CD14-positive monocyte (primary cell): ENCODE measurements at regions not wholly inside any gene's neighbourhood (a gene's known extent, or its start where the extent isn't known, plus 50 kb on each side); places are given as distances from the start of the nearest gene placed in this dataset.

Experiments
- DNase-seq, 3 donors: peaks; one replicate each; pipeline ENCODE4 v3.0.0-alpha.2; 2011 to 2022
- H2AFZ ChIP-seq: 2 replicates; pipeline ENCODE4 v1.6.0; 2012; ENCODE audit warnings: mild to moderate bottlenecking, low read depth, low read length, inconsistent platforms; ENCODE audit not compliant: insufficient read depth, poor library complexity, severe bottlenecking
- H3K27ac ChIP-seq, 2 donors: 1 replicate in 1 of 2; 2 replicates in 1 of 2; pipeline ENCODE4 v1.5.1; 2012 to 2013; ENCODE audit warnings: low read length in 2 of 2, control low read depth in 1 of 2, inconsistent platforms in 1 of 2, low read depth in 1 of 2, mild to moderate bottlenecking in 1 of 2
- H3K27me3 ChIP-seq, 2 donors: one replicate each; pipeline versions ENCODE4 v1.6.0 to v1.6.1; 2011 to 2013; ENCODE audit warnings: low read length in 2 of 2; ENCODE audit not compliant: control insufficient read depth in 2 of 2, insufficient read depth in 2 of 2
- H3K36me3 ChIP-seq, 2 donors: replicated peaks in 1 of 2; 1 replicate in 1 of 2; 2 replicates in 1 of 2; pipeline versions ENCODE4 v1.5.1 to v1.6.1; 2012 to 2013; ENCODE audit warnings: low read length in 2 of 2, control low read depth in 1 of 2, inconsistent platforms in 1 of 2, mild to moderate bottlenecking in 1 of 2; ENCODE audit not compliant: insufficient read depth in 2 of 2, control insufficient read depth in 1 of 2
- H3K4me1 ChIP-seq, 2 donors: 1 replicate in 1 of 2; 2 replicates in 1 of 2; pipeline versions ENCODE4 v1.5.1 to v1.6.1; 2012 to 2013; ENCODE audit warnings: low read length in 2 of 2, control low read depth in 1 of 2, inconsistent platforms in 1 of 2, mild to moderate bottlenecking in 1 of 2, moderate library complexity in 1 of 2; ENCODE audit not compliant: insufficient read depth in 2 of 2, control insufficient read depth in 1 of 2
- H3K4me2 ChIP-seq: replicated peaks from 2 replicates; pipeline ENCODE3; 2012; ENCODE audit warnings: low read length, moderate library complexity, mild to moderate bottlenecking; ENCODE audit not compliant: poor library complexity, severe bottlenecking; ENCODE audit errors: extremely low read depth
- H3K4me3 ChIP-seq, 3 experiments: fragments of 200-600 bp in 1 of 3; sonication (generic) in 1 of 3; replicated peaks in 1 of 3; 1 replicate in 2 of 3; 2 replicates in 1 of 3; pipeline ENCODE4 v1.5.1; 2011 to 2013; ENCODE audit warnings: low read length in 3 of 3, mild to moderate bottlenecking in 3 of 3, control low read depth in 2 of 3, low read depth in 2 of 3, inconsistent platforms in 1 of 3, moderate library complexity in 1 of 3
- H3K79me2 ChIP-seq: 2 replicates; pipeline ENCODE4 v1.6.0; 2012; ENCODE audit warnings: mild to moderate bottlenecking, control low read depth, inconsistent platforms, low read length, moderate library complexity; ENCODE audit not compliant: insufficient read depth
- H3K9ac ChIP-seq: 2 replicates; pipeline ENCODE4 v1.6.0; 2017; ENCODE audit warnings: low read length, mild to moderate bottlenecking; ENCODE audit not compliant: insufficient read depth, poor library complexity, severe bottlenecking
- H3K9me3 ChIP-seq, 2 donors: replicated peaks in 1 of 2; 1 replicate in 1 of 2; 2 replicates in 1 of 2; pipeline versions ENCODE4 v1.5.1 to v1.6.1; 2012 to 2013; ENCODE audit warnings: low read length in 2 of 2, control low read depth in 1 of 2; ENCODE audit not compliant: control insufficient read depth in 1 of 2, insufficient read depth in 1 of 2
- H4K20me1 ChIP-seq: 2 replicates; pipeline ENCODE4 v1.6.0; 2012; ENCODE audit warnings: mild to moderate bottlenecking, low read length, control low read depth, moderate library complexity; ENCODE audit not compliant: insufficient read depth
- H3K27ac Mint-ChIP-seq, 7 donors: one replicate each; pipeline ENCODE4 v1.8.0; 2020; ENCODE audit warnings: mild to moderate bottlenecking in 7 of 7, mixed read lengths in 7 of 7, moderate library complexity in 6 of 7, inconsistent platforms in 2 of 7
- H3K27me3 Mint-ChIP-seq, 3 donors: one replicate each; pipeline ENCODE4 v1.8.0; 2021 to 2022; ENCODE audit warnings: low read depth in 3 of 3, mild to moderate bottlenecking in 3 of 3, mixed read lengths in 3 of 3, moderate library complexity in 3 of 3, inconsistent platforms in 1 of 3
- H3K36me3 Mint-ChIP-seq, 2 donors: one replicate each; pipeline ENCODE4 v1.8.0; 2020; ENCODE audit warnings: mixed read lengths in 2 of 2, inconsistent platforms in 1 of 2, mild to moderate bottlenecking in 1 of 2
- H3K4me1 Mint-ChIP-seq: one replicate; pipeline ENCODE4 v1.8.0; 2020; ENCODE audit warnings: mild to moderate bottlenecking, mixed read lengths
- H3K4me3 Mint-ChIP-seq, 2 donors: one replicate each; pipeline ENCODE4 v1.8.0; 2020; ENCODE audit warnings: mild to moderate bottlenecking in 2 of 2, mixed read lengths in 2 of 2, moderate library complexity in 1 of 2
- H3K9me3 Mint-ChIP-seq, 7 donors: one replicate each; pipeline ENCODE4 v1.8.0; 2020 to 2022; ENCODE audit warnings: mixed read lengths in 7 of 7, mild to moderate bottlenecking in 6 of 7, moderate library complexity in 6 of 7, inconsistent platforms in 2 of 7
- CTCF ChIP-seq: fragments of 200-600 bp; IDR thresholded peaks from one replicate; pipeline ENCODE4 v1.8.0; 2022; ENCODE audit warnings: antibody characterized with exemption, mild to moderate bottlenecking
- WGBS: methylation state at CpG from one replicate; pipeline ENCODE4 v1.1.5; 2013; ENCODE audit warnings: missing lambda C conversion rate; ENCODE audit not compliant: insufficient coverage; 5-methylcytosine and 5-hydroxymethylcytosine counted together
- intact Hi-C, 2 donors: fragments of 100-400 bp; cut with micrococcal nuclease; formaldehyde crosslinking; loops; one replicate each; pipeline versions ENCODE4 v1.15.0 to v1.15.1; 2023

GRCh38 chr4:132859929-132860328 is 289.2 kb upstream of the PCDH10 start:
- Histone ChIP-seq H3K4me2 (no peak overlapping the region), H3K27ac (no peak overlapping the region), H3K4me3 (no peak overlapping the region), H3K27me3 (no peaks in the 10 kb centered on the region), H3K79me2 (no peaks in the 10 kb centered on the region), H4K20me1 (no peaks in the 10 kb centered on the region), H3K9ac (no peak overlapping the region), H3K9me3 (no peaks in the 10 kb centered on the region), H3K4me1 (no peaks in the 10 kb centered on the region), H2AFZ (no peak overlapping the region), H3K36me3 (no peaks in the 10 kb centered on the region)
- Mint-ChIP-seq H3K27me3 (no peaks in the 10 kb centered on the region), H3K4me3 (no peak overlapping the region), H3K36me3 (no peaks in the 10 kb centered on the region), H3K4me1 (no peaks in the 10 kb centered on the region), H3K27ac (no peak overlapping the region), H3K9me3 (peaks cover 0 to 2% (median 0%) of the 10 kb centered on the region in 7 donors)
- no peak for DNase-seq
- intact Hi-C loops = no loop called here
- no CpG with 5 or more reads among the region's 1 CpG for WGBS
- TF ChIP-seq CTCF = no peak

- no peaks in the 10 kb centered on the region for H3K4me1 Mint-ChIP-seq
- H3K9me3 Mint-ChIP-seq = peaks cover 0 to 2% (median 0%) of the 10 kb centered on the region in 7 donors
- no peak overlapping the region for H2AFZ ChIP-seq
- no peak overlapping the region for H3K4me2 ChIP-seq
- no peak overlapping the region for H3K9ac ChIP-seq
- no peak for DNase-seq
- H4K20me1 ChIP-seq = no peaks in the 10 kb centered on the region
- H3K36me3 Mint-ChIP-seq = no peaks in the 10 kb centered on the region
- no peaks in the 10 kb centered on the region for H3K4me1 ChIP-seq
- no peak for TF ChIP-seq CTCF
- H3K4me3 ChIP-seq = no peak overlapping the region
- H3K9me3 ChIP-seq = no peaks in the 10 kb centered on the region
- no peak overlapping the region for H3K27ac ChIP-seq
- H3K4me3 Mint-ChIP-seq = no peak overlapping the region
- no peaks in the 10 kb centered on the region for H3K27me3 ChIP-seq
- no peaks in the 10 kb centered on the region for H3K36me3 ChIP-seq
- intact Hi-C loops = no loop called here
- no peaks in the 10 kb centered on the region for H3K79me2 ChIP-seq
- H3K27me3 Mint-ChIP-seq = no peaks in the 10 kb centered on the region
- H3K27ac Mint-ChIP-seq = no peak overlapping the region
Measured at GRCh38 chr4:132860976-132861375, 288.1 kb upstream of the PCDH10 start.
